Cardiac fibroblast (primary cell): ENCODE measurements at regions not wholly inside any gene's neighbourhood (a gene's known extent, or its start where the extent isn't known, plus 50 kb on each side); places are given as distances from the start of the nearest gene placed in this dataset.

Experiments used
- DNase-seq, 2 donors: peaks; one replicate each; pipeline versions ENCODE4 v3.0.0 to v3.0.0-alpha.2; 2010; ENCODE audit warnings: low read depth in 2 of 2
- H3K4me3 ChIP-seq, 2 donors: replicated peaks in 1 of 2; 1 replicate in 1 of 2; 2 replicates in 1 of 2; pipeline ENCODE4 v1.5.1; 2011; ENCODE audit warnings: low read depth in 2 of 2, low read length in 2 of 2, mild to moderate bottlenecking in 2 of 2, moderate library complexity in 1 of 2
- TF ChIP-seq, protein P1 (sequence below): IDR thresholded peaks from one replicate; pipeline ENCODE4 v1.5.1; 2011; ENCODE audit warnings: low read depth, mild to moderate bottlenecking, low read length, inconsistent platforms

GRCh38 chr1:64318428-64318827 is 115.0 kb downstream of the UBE2U start:
- no peak for DNase-seq
- TF ChIP-seq, protein P1, sequence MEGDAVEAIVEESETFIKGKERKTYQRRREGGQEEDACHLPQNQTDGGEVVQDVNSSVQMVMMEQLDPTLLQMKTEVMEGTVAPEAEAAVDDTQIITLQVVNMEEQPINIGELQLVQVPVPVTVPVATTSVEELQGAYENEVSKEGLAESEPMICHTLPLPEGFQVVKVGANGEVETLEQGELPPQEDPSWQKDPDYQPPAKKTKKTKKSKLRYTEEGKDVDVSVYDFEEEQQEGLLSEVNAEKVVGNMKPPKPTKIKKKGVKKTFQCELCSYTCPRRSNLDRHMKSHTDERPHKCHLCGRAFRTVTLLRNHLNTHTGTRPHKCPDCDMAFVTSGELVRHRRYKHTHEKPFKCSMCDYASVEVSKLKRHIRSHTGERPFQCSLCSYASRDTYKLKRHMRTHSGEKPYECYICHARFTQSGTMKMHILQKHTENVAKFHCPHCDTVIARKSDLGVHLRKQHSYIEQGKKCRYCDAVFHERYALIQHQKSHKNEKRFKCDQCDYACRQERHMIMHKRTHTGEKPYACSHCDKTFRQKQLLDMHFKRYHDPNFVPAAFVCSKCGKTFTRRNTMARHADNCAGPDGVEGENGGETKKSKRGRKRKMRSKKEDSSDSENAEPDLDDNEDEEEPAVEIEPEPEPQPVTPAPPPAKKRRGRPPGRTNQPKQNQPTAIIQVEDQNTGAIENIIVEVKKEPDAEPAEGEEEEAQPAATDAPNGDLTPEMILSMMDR = no peak
- H3K4me3 ChIP-seq = no peak overlapping the region

- H3K4me3 ChIP-seq = no peak overlapping the region
- TF ChIP-seq, protein P1 = no peak
- no peak for DNase-seq
Observed at GRCh38 chr1:64320007-64320406, 116.6 kb downstream of the UBE2U start.

GRCh38 chr1:64320470-64320869 is 117.0 kb downstream of the UBE2U start:
- peak; percentile 53 to 68 for DNase-seq
- TF ChIP-seq, protein P1 = no peak
- H3K4me3 ChIP-seq = no peak overlapping the region

DNA sequence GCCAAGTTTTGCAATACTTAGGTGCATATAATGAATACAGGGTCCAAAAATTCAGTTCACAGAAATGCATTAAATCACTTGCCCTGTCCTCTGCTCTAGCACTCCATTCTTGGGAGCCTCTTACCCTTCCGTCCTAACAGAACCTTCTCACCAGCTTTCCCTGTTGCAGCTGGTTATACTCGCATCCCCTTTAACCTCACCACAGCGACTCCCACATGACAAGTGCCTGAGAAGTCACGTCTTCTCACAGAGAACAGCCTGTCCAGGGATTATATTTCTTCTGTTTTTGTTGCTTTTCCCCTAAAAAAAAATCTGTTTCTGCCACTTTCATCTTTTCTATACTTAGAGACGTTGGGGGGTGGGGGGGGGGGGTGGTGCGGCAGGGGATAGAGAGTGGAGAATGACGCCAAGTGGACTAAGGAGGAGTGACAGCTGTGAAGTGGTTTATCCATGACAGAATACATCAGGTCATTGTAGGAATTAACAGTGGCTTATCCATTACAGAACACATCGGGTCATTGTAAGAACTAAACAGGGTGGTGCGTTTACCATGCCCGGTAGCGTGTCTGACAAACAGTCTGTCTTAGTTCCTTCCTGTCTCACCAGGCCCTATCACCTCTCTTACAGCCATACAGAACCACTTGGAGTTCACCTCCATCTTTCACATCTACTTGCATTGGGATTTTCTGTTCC is 117.6 kb downstream of the UBE2U start:
- no peak for DNase-seq
- TF ChIP-seq, protein P1 = no peak
- H3K4me3 ChIP-seq = no peak overlapping the region

DNA sequence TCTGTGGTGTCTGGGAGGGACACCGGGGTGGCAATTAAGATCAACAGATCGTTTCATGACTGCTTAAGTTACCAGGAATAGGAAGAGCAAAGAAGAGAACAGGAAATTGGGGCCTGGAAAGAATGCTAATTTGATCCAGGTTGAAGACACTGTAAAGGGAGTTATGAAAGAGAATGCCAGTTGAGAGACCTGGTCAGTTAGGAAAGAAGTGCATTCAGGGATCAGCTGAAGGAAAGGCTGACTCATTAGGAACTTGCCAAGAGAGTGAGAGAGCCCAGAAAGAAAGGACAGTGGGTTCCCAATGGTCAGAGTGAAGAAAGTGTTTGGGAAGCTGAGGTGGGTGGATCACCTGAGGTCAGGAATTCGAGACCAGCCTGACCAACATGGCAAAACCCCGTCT is 119.6 kb downstream of the UBE2U start:
- peak in 1 of 2 donors; percentile 33 for DNase-seq
- no peak overlapping the region for H3K4me3 ChIP-seq
- TF ChIP-seq, protein P1 = no peak

GRCh38 chr1:64323882-64324281 is 120.5 kb downstream of the UBE2U start:
- no peak overlapping the region for H3K4me3 ChIP-seq
- TF ChIP-seq, protein P1 = no peak
- DNase-seq = no peak

DNA sequence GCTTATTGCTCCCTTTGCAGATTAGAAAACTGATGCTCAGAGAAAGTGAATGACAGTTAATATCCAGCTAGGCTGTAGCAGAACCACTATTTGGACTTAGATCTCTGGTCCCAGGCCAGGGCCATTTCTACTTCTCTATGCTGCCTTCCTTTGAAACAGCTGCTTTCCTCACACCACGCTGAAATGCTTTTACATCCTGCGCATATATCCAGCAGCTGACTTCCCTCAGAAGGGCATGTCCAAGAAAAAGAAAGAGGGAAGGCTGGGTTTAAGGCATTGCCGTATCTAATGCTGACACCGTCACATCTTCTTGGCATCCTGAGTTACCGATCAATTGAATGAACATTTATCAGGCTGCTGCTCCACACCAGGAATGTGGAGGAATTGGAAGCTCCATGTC is 122.4 kb downstream of the UBE2U start:
- no peak for DNase-seq
- TF ChIP-seq, protein P1 = no peak
- H3K4me3 ChIP-seq = no peak overlapping the region
